ENCODE measurements at regions not wholly inside any gene's neighbourhood (a gene's known extent, or its start where the extent isn't known, plus 50 kb on each side); places are given as distances from the start of the nearest gene placed in this dataset.

- DNase-seq = no peak
Measured at GRCh38 chr2:235141411-235142128, 189.8 kb downstream of the SH3BP4 start.

GRCh38 chr2:235142601-235143000, 190.8 kb downstream of the SH3BP4 start:
- DNase-seq = no peak

- DNase-seq = no peak
Measured at GRCh38 chr2:235143789-235144188, 192.0 kb downstream of the SH3BP4 start.

GRCh38 chr2:235144291-235144690, 192.5 kb downstream of the SH3BP4 start:
- DNase-seq = no peak

GRCh38 chr2:235146206-235146605, 194.4 kb downstream of the SH3BP4 start:
- DNase-seq = no peak

GRCh38 chr2:235146871-235147565, 195.2 kb downstream of the SH3BP4 start:
- DNase-seq = no peak

GRCh38 chr2:235148201-235149170, 196.7 kb downstream of the SH3BP4 start:
- no peak for DNase-seq

GRCh38 chr2:235149240-235149659, 197.4 kb downstream of the SH3BP4 start:
- DNase-seq = no peak

GRCh38 chr2:235149736-235150135, 197.9 kb downstream of the SH3BP4 start:
- no peak for DNase-seq

- DNase-seq = no peak
Measured at GRCh38 chr2:235151152-235151551, 199.3 kb downstream of the SH3BP4 start.

- no peak for DNase-seq
Measured at GRCh38 chr2:235155163-235155562, 203.3 kb downstream of the SH3BP4 start.

GRCh38 chr2:235156055-235156454, 204.2 kb downstream of the SH3BP4 start:
- no peak for DNase-seq

GRCh38 chr2:235157746-235158482, 206.1 kb downstream of the SH3BP4 start:
- no peak for DNase-seq

GRCh38 chr2:235160281-235160810, 208.5 kb downstream of the SH3BP4 start:
- no peak for DNase-seq

- no peak for DNase-seq
Measured at GRCh38 chr2:235161565-235161964, 209.7 kb downstream of the SH3BP4 start.

GRCh38 chr2:235162082-235162836, 210.4 kb downstream of the SH3BP4 start:
- no peak for DNase-seq

- DNase-seq = no peak
Measured at GRCh38 chr2:235162837-235163197, 211.0 kb downstream of the SH3BP4 start.

- no peak for DNase-seq
Measured at GRCh38 chr2:235165136-235165535, 213.3 kb downstream of the SH3BP4 start.

- no peak for DNase-seq
Measured at GRCh38 chr2:235165631-235166030, 213.8 kb downstream of the SH3BP4 start.

- DNase-seq = no peak
Measured at GRCh38 chr2:235168174-235168979, 216.6 kb downstream of the SH3BP4 start.

- no peak for DNase-seq
Measured at GRCh38 chr2:235170016-235170415, 218.2 kb downstream of the SH3BP4 start.
